DOHH2 (cell line): ENCODE measurements at regions not wholly inside any gene's neighbourhood (a gene's known extent, or its start where the extent isn't known, plus 50 kb on each side); places are given as distances from the start of the nearest gene placed in this dataset.

ENCODE experiments used
- H3F3A ChIP-seq: fragments of 200-600 bp; sonication (generic), shearing (Covaris generic); 2 replicates; pipeline ENCODE4 v1.6.0; 2016; ENCODE audit warnings: antibody characterized with exemption, mild to moderate bottlenecking; ENCODE audit not compliant: control insufficient read depth, insufficient read depth
- H3K27ac ChIP-seq: fragments of 200-600 bp; sonication (generic); 2 replicates; pipeline ENCODE4 v1.5.1; 2014; ENCODE audit warnings: low read depth, mild to moderate bottlenecking, low read length, moderate library complexity
- H3K27me3 ChIP-seq: fragments of 200-600 bp; sonication (generic); 2 replicates; pipeline ENCODE4 v1.6.1; 2014; ENCODE audit warnings: mild to moderate bottlenecking, low read length, mixed read lengths; ENCODE audit not compliant: control insufficient read depth
- H3K36me3 ChIP-seq: fragments of 200-600 bp; sonication (generic); 2 replicates; pipeline ENCODE4 v1.6.1; 2014; ENCODE audit warnings: mild to moderate bottlenecking, low read length, moderate library complexity, mixed read lengths; ENCODE audit not compliant: control insufficient read depth
- H3K4me1 ChIP-seq: fragments of 200-600 bp; sonication (generic); 2 replicates; pipeline ENCODE4 v1.6.1; 2014; ENCODE audit warnings: mild to moderate bottlenecking, low read length, mixed read lengths; ENCODE audit not compliant: control insufficient read depth
- H3K4me2 ChIP-seq: fragments of 200-600 bp; sonication (generic); 2 replicates; pipeline ENCODE4 v1.6.0; 2014; ENCODE audit warnings: mild to moderate bottlenecking, low read length, moderate library complexity
- H3K4me3 ChIP-seq: fragments of 200-600 bp; sonication (generic); 2 replicates; pipeline ENCODE4 v1.5.1; 2014; ENCODE audit warnings: mild to moderate bottlenecking, low read length, mixed read lengths
- H3K79me2 ChIP-seq: fragments of 200-600 bp; sonication (generic); 2 replicates; pipeline ENCODE4 v1.6.1; 2014; ENCODE audit warnings: mild to moderate bottlenecking, low read length, mixed read lengths; ENCODE audit not compliant: control insufficient read depth
- H3K9me2 ChIP-seq: fragments of 200-600 bp; sonication (generic); replicated peaks from 2 replicates; pipeline ENCODE4 v1.6.1; 2014; ENCODE audit warnings: mild to moderate bottlenecking, low read length, mixed read lengths; ENCODE audit not compliant: control insufficient read depth
- H3K9me3 ChIP-seq: fragments of 200-600 bp; sonication (generic); 2 replicates; pipeline ENCODE4 v1.6.1; 2014; ENCODE audit warnings: antibody characterized with exemption, low read length, mixed read lengths; ENCODE audit not compliant: control insufficient read depth, insufficient read depth
- H4K20me1 ChIP-seq: fragments of 200-600 bp; sonication (generic); 2 replicates; pipeline ENCODE4 v1.6.0; 2014; ENCODE audit warnings: low read depth, mild to moderate bottlenecking, antibody characterized with exemption, low read length, moderate library complexity; ENCODE audit not compliant: control insufficient read depth, insufficient read depth
- EZH2phosphoT487 ChIP-seq: fragments of 200-600 bp; sonication (generic); IDR thresholded peaks from 2 replicates; pipeline ENCODE4 v1.6.1; 2017; ENCODE audit warnings: borderline replicate concordance, mild to moderate bottlenecking, antibody characterized with exemption, low read length, moderate library complexity, mixed read lengths
- TF ChIP-seq, protein P1 (sequence below): fragments of 200-600 bp; sonication (generic); IDR thresholded peaks from one replicate; pipeline ENCODE4 v1.5.1; 2014; ENCODE audit warnings: antibody characterized with exemption, mild to moderate bottlenecking, low read depth, low read length; ENCODE audit not compliant: poor library complexity, severe bottlenecking

GRCh38 chr11:111106641-111107040, 138.9 kb upstream of the POU2AF2 start:
- Histone ChIP-seq H3K9me2 (no peaks in the 10 kb centered on the region), H3K4me1 (peaks cover 15% of the 10 kb centered on the region), H3K79me2 (no peaks in the 10 kb centered on the region), H4K20me1 (no peaks in the 10 kb centered on the region), H3K36me3 (no peaks in the 10 kb centered on the region), H3K4me3 (no peak overlapping the region), H3F3A (no peaks in the 10 kb centered on the region), H3K9me3 (no peaks in the 10 kb centered on the region), H3K27me3 (no peaks in the 10 kb centered on the region), H3K27ac (no peak overlapping the region), H3K4me2 (no peak overlapping the region)
- TF ChIP-seq, protein P1, sequence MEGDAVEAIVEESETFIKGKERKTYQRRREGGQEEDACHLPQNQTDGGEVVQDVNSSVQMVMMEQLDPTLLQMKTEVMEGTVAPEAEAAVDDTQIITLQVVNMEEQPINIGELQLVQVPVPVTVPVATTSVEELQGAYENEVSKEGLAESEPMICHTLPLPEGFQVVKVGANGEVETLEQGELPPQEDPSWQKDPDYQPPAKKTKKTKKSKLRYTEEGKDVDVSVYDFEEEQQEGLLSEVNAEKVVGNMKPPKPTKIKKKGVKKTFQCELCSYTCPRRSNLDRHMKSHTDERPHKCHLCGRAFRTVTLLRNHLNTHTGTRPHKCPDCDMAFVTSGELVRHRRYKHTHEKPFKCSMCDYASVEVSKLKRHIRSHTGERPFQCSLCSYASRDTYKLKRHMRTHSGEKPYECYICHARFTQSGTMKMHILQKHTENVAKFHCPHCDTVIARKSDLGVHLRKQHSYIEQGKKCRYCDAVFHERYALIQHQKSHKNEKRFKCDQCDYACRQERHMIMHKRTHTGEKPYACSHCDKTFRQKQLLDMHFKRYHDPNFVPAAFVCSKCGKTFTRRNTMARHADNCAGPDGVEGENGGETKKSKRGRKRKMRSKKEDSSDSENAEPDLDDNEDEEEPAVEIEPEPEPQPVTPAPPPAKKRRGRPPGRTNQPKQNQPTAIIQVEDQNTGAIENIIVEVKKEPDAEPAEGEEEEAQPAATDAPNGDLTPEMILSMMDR, result no peak
- TF ChIP-seq EZH2phosphoT487, result no peak

GRCh38 chr11:111105566-111105965, 140.0 kb upstream of the POU2AF2 start:
- no peaks in the 10 kb centered on the region for H3F3A ChIP-seq
- H3K27me3 ChIP-seq, result no peaks in the 10 kb centered on the region
- H3K4me3 ChIP-seq, result no peak overlapping the region
- H3K27ac ChIP-seq, result no peak overlapping the region
- H3K9me2 ChIP-seq, result no peaks in the 10 kb centered on the region
- H3K36me3 ChIP-seq, result no peaks in the 10 kb centered on the region
- no peaks in the 10 kb centered on the region for H3K9me3 ChIP-seq
- H4K20me1 ChIP-seq, result no peaks in the 10 kb centered on the region
- peaks cover 15% of the 10 kb centered on the region for H3K4me1 ChIP-seq
- no peaks in the 10 kb centered on the region for H3K79me2 ChIP-seq
- no peak overlapping the region for H3K4me2 ChIP-seq
- TF ChIP-seq EZH2phosphoT487, result no peak

GRCh38 chr11:111104185-111104584, 141.3 kb upstream of the POU2AF2 start:
- Histone ChIP-seq H3K9me2 (no peaks in the 10 kb centered on the region), H3K4me1 (peaks cover 15% of the 10 kb centered on the region), H3K27ac (no peak overlapping the region), H3K36me3 (no peaks in the 10 kb centered on the region), H3K9me3 (no peaks in the 10 kb centered on the region), H3K79me2 (no peaks in the 10 kb centered on the region), H3K27me3 (no peaks in the 10 kb centered on the region), H3F3A (no peaks in the 10 kb centered on the region), H3K4me2 (no peak overlapping the region), H4K20me1 (no peaks in the 10 kb centered on the region), H3K4me3 (no peak overlapping the region)
- TF ChIP-seq, protein P1, result no peak
- no peak for TF ChIP-seq EZH2phosphoT487

DNA sequence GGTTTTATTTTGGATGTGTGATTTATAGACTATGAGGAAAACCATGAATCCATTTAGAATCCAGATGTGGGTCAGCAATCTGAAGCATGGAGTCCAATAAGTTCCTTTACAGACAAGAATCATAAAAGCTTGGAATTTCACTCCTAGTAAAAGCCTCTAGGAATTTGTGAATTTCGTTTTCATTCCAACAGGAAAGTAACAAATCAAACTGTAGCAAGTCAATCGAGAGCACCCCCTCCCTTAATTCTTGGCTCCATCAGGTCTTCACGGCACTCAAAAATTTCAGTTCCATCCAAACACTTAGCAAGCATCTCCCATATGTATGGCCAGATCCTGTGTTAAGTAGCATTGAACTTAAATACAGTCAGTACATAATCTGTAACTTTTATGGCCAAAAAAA, 143.6 kb upstream of the POU2AF2 start:
- Histone ChIP-seq H4K20me1 (no peaks in the 10 kb centered on the region), H3K9me3 (no peaks in the 10 kb centered on the region), H3K27me3 (no peaks in the 10 kb centered on the region), H3K9me2 (no peaks in the 10 kb centered on the region), H3K4me2 (no peak overlapping the region), H3K36me3 (no peaks in the 10 kb centered on the region), H3F3A (no peaks in the 10 kb centered on the region), H3K4me3 (no peak overlapping the region), H3K27ac (no peak overlapping the region), H3K79me2 (no peaks in the 10 kb centered on the region), H3K4me1 (peaks cover 14% of the 10 kb centered on the region)
- no peak for TF ChIP-seq EZH2phosphoT487
- TF ChIP-seq, protein P1, result no peak
